K562 (cell line): ENCODE measurements at regions not wholly inside any gene's neighbourhood (a gene's known extent, or its start where the extent isn't known, plus 50 kb on each side); places are given as distances from the start of the nearest gene placed in this dataset.

Experiments used
- ATAC-seq: fragments of 200-7000 bp; cut with Tn5 transposase; 3 replicates; pipeline ENCODE4 v1.9.1; 2020; ENCODE audit warnings: moderate library complexity
- BruUV-seq: library from RNA; stranded (reverse); fragments of 400-500 nt; replicated peaks from 2 replicates; lab custom pipeline; 2021; lab: Mats Ljungman, UMichigan
- CTCF ChIA-PET: fragments of 300-600 bp; formaldehyde crosslinking; extraction: SDS; loops from one replicate; lab custom pipeline; 2021; ENCODE audit warnings: low intra/inter-chr PET ratio; lab: Yijun Ruan, JAX
- POLR2A ChIA-PET: fragments of 300-600, 350-650 bp; sonication (Branson Sonifier 250); formaldehyde crosslinking; extraction: SDS; loops from one replicate; lab custom pipeline; 2021; ENCODE audit warnings: antibody characterized with exemption, inconsistent platforms; lab: Yijun Ruan, JAX
- DNase-seq, 4 experiments: peaks; one replicate each; pipeline versions ENCODE4 v3.0.0 to v3.0.0-alpha.2; 2011 to 2018; ENCODE audit warnings: low spot score in 3 of 4, mixed read lengths in 3 of 4; ENCODE audit errors: extremely low read depth in 1 of 4
- FAIRE-seq: peaks from 2 replicates; lab custom pipeline; 2011; peaks lifted over from hg19 to GRCh38; lab: Jason Lieb, UNC
- H2AFZ ChIP-seq: 2 replicates; pipeline ENCODE4 v1.6.0; 2011; ENCODE audit warnings: low read depth, low read length, control low read depth, inconsistent platforms
- H3K27ac ChIP-seq: fragments of 200-600 bp; 3 replicates; pipeline ENCODE4 v1.8.0; 2011; ENCODE audit warnings: low read depth, mild to moderate bottlenecking, control low read depth, inconsistent platforms, low read length, moderate library complexity, mixed read lengths; ENCODE audit errors: extremely low read depth
- H3K27me3 ChIP-seq, 2 experiments: fragments of 300-600 bp in 1 of 2; 2 replicates in 1 of 2; 3 replicates in 1 of 2; pipeline versions ENCODE4 v1.6.0 to v1.8.0; 2011; ENCODE audit warnings: inconsistent platforms in 2 of 2, low read length in 2 of 2, mild to moderate bottlenecking in 1 of 2, mixed read lengths in 1 of 2, moderate library complexity in 1 of 2; ENCODE audit not compliant: control insufficient read depth in 2 of 2, insufficient read depth in 2 of 2
- H3K36me3 ChIP-seq: fragments of 300-600 bp; 3 replicates; pipeline ENCODE4 v1.8.0; 2011; ENCODE audit warnings: mild to moderate bottlenecking, low read length, inconsistent platforms; ENCODE audit not compliant: control insufficient read depth, insufficient read depth
- H3K4me1 ChIP-seq, 2 experiments: fragments of 200-600 bp in 1 of 2; replicated peaks in 1 of 2; 2 replicates in 1 of 2; 3 replicates in 1 of 2; pipeline versions ENCODE4 v1.5.1 to v1.8.0; 2011; ENCODE audit warnings: inconsistent platforms in 2 of 2, low read length in 2 of 2, mild to moderate bottlenecking in 1 of 2, mixed read lengths in 1 of 2, moderate library complexity in 1 of 2; ENCODE audit not compliant: control insufficient read depth in 2 of 2, insufficient read depth in 2 of 2
- H3K4me2 ChIP-seq: 2 replicates; pipeline ENCODE4 v1.6.1; 2011; ENCODE audit warnings: low read length, control low read depth, inconsistent platforms, mixed read lengths; ENCODE audit not compliant: insufficient read depth
- H3K4me3 ChIP-seq: fragments of 200-600 bp; sonication (generic), shearing (Covaris generic); 2 replicates; pipeline ENCODE4 v1.5.1; 2016; ENCODE audit warnings: control low read depth, inconsistent platforms
- H3K79me2 ChIP-seq: fragments of 200-600 bp; 3 replicates; pipeline ENCODE4 v1.8.0; 2011; ENCODE audit warnings: low read length, inconsistent platforms; ENCODE audit not compliant: control insufficient read depth, insufficient read depth
- H3K9ac ChIP-seq, 2 experiments: 2 replicates each; pipeline versions ENCODE4 v1.6.0 to v1.6.1; 2011; ENCODE audit warnings: low read depth in 2 of 2, low read length in 2 of 2, control low read depth in 1 of 2, inconsistent platforms in 1 of 2, mild to moderate bottlenecking in 1 of 2, mixed read lengths in 1 of 2; ENCODE audit not compliant: insufficient read depth in 1 of 2
- H3K9me1 ChIP-seq: one replicate; pipeline ENCODE4 v1.6.0; 2011; ENCODE audit warnings: inconsistent platforms, mild to moderate bottlenecking, low read length, moderate library complexity; ENCODE audit not compliant: control insufficient read depth, insufficient read depth
- H3K9me3 ChIP-seq: replicated peaks from 2 replicates; pipeline ENCODE4 v1.5.1; 2011; ENCODE audit warnings: low read depth, low read length, inconsistent platforms; ENCODE audit not compliant: control insufficient read depth, insufficient read depth
- H4K20me1 ChIP-seq: replicated peaks from 2 replicates; pipeline ENCODE4 v1.6.1; 2011; ENCODE audit warnings: low read length, inconsistent platforms, mixed read lengths; ENCODE audit not compliant: control insufficient read depth, insufficient read depth
- CREB3L1 ChIP-seq: fragments of 450-650 bp; IDR thresholded peaks from 2 replicates; pipeline ENCODE4 v1.6.1; 2014; ENCODE audit warnings: low read depth, mild to moderate bottlenecking, moderate library complexity, borderline replicate concordance
- NFIC ChIP-seq: fragments of 450-650 bp; IDR thresholded peaks from 2 replicates; pipeline ENCODE4 v1.6.1; 2017; ENCODE audit warnings: mild to moderate bottlenecking, inconsistent platforms
- POLR2B ChIP-seq: fragments of 450-650 bp; IDR thresholded peaks from 2 replicates; pipeline ENCODE4 v1.6.1; 2018; ENCODE audit warnings: low read depth; ENCODE audit not compliant: partially characterized antibody
- SMARCA4 ChIP-seq: fragments of 450-650 bp; IDR thresholded peaks from 2 replicates; pipeline ENCODE4 v1.6.1; 2016
- SP2 ChIP-seq: IDR thresholded peaks from 2 replicates; pipeline ENCODE4 v1.6.1; 2011; ENCODE audit warnings: mild to moderate bottlenecking, low read depth, low read length, moderate library complexity; ENCODE audit not compliant: poor library complexity, severe bottlenecking; ENCODE audit errors: extremely low read depth
- TAF7 ChIP-seq: fragments of 450-650 bp; IDR thresholded peaks from 2 replicates; pipeline ENCODE4 v1.6.1; 2016; ENCODE audit warnings: missing genetic modification characterization, missing compliant biosample characterization
- ZZZ3 ChIP-seq: fragments of 450-650 bp; IDR thresholded peaks from 2 replicates; pipeline ENCODE4 v1.6.1; 2016; ENCODE audit warnings: antibody characterized with exemption, mild to moderate bottlenecking, moderate library complexity
- WGBS: fragments of 100-300 bp; shearing (Covaris generic); methylation state at CpG from one replicate; pipeline ENCODE4 v1.1.6; 2016; ENCODE audit warnings: low coverage, mixed read lengths; ENCODE audit not compliant: insufficient coverage; ENCODE audit errors: missing lambda C conversion rate; 5-methylcytosine and 5-hydroxymethylcytosine counted together
- in situ Hi-C: fragments of 300-500 bp; cut with MboI; formaldehyde crosslinking; loops from 4 replicates; pipeline ENCODE4 v1.15.0; 2018; ENCODE audit warnings: inconsistent platforms, mixed read lengths
- intact Hi-C: fragments of 100-400 bp; cut with micrococcal nuclease; formaldehyde crosslinking; loops from 2 replicates; pipeline ENCODE4 v1.14.2; 2022

GRCh38 chrX:40199704-40200103 lies 101.9 kb upstream of the BCOR start:
- ChIA-PET POLR2A (no interaction called here), CTCF (no interaction called here)
- Histone ChIP-seq H3K27ac (no peak overlapping the region), H3K4me3 (no peak overlapping the region), H3K79me2 (no peaks in the 10 kb centered on the region), H3K9ac (no peak overlapping the region), H3K27me3 (no peaks in the 10 kb centered on the region), H3K4me1 (peaks cover 0 to 4% of the 10 kb centered on the region in 2 experiments; a peak in 2 of 5 replicates), H2AFZ (no peak overlapping the region), H3K9me3 (no peaks in the 10 kb centered on the region), H3K4me2 (no peak overlapping the region), H4K20me1 (no peaks in the 10 kb centered on the region), H3K9me1 (no peaks in the 10 kb centered on the region), H3K36me3 (no peaks in the 10 kb centered on the region)
- no TSS peak for BruUV-seq
- in situ Hi-C loops, result no loop called here
- no peak for ATAC-seq
- FAIRE-seq, result no peak
- no peak for DNase-seq
- WGBS, result 48% methylated on average over 4 of the region's 7 CpGs
- TF ChIP-seq SP2 (no peak), ZZZ3 (no peak), POLR2B (no peak), SMARCA4 (no peak), CREB3L1 (no peak), TAF7 (tag) (no peak), NFIC (no peak)
- intact Hi-C loops, result no loop called here
